ENCODE measurements at regions not wholly inside any gene's neighbourhood (a gene's known extent, or its start where the extent isn't known, plus 50 kb on each side); places are given as distances from the start of the nearest gene placed in this dataset.

GRCh38 chr3:177979703-177980102 is 556.5 kb upstream of the KCNMB2 start:
- intact Hi-C loops (cut with micrococcal nuclease; ENCODE audit: unreplicated experiment), result no loop called here
- no peak overlapping the region for H3K4me3 ChIP-seq (ENCODE audit: low read depth, low read length)
- H3K9me3 ChIP-seq, result no peaks in the 10 kb centered on the region
- no peak for DNase-seq
- no peaks in the 10 kb centered on the region for H3K36me3 Mint-ChIP-seq (ENCODE audit: insufficient read depth, unreplicated experiment)
- H3K4me1 Mint-ChIP-seq (ENCODE audit: low read depth, unreplicated experiment), result no peaks in the 10 kb centered on the region
- H3K27ac Mint-ChIP-seq (ENCODE audit: unreplicated experiment), result no peak overlapping the region
- no peaks in the 10 kb centered on the region for H3K9me3 Mint-ChIP-seq (ENCODE audit: unreplicated experiment)
- no peaks in the 10 kb centered on the region for H3K36me3 ChIP-seq (ENCODE audit: control insufficient read depth, insufficient read depth, low read length)
- no peak overlapping the region for H3K4me3 Mint-ChIP-seq (ENCODE audit: unreplicated experiment)
- ChIA-PET POLR2A (no interaction called here), CTCF (no interaction called here)
- H3K4me1 ChIP-seq, result no peaks in the 10 kb centered on the region
- TF ChIP-seq CTCF (IDR thresholded peaks at IDR 0.05; ENCODE audit: insufficient read depth in 1 of 2, low read depth in 1 of 2, low read length in 1 of 2, severe bottlenecking in 1 of 2, unreplicated experiment in 1 of 2), result no peak
- H3K27me3 ChIP-seq (replicated peaks; ENCODE audit: control insufficient read depth, insufficient read depth, low read length), result no peaks in the 10 kb centered on the region
- H3K27me3 Mint-ChIP-seq (ENCODE audit: insufficient read depth, unreplicated experiment), result no peaks in the 10 kb centered on the region
- no TSS peak for BruUV-seq (replicated peaks)

- BruUV-seq (replicated peaks), result no TSS peak
- Mint-ChIP-seq H3K36me3 (ENCODE audit: insufficient read depth, unreplicated experiment) (no peaks in the 10 kb centered on the region), H3K27ac (ENCODE audit: unreplicated experiment) (no peak overlapping the region), H3K9me3 (ENCODE audit: unreplicated experiment) (no peaks in the 10 kb centered on the region), H3K4me1 (ENCODE audit: low read depth, unreplicated experiment) (no peaks in the 10 kb centered on the region), H3K4me3 (ENCODE audit: unreplicated experiment) (no peak overlapping the region), H3K27me3 (ENCODE audit: insufficient read depth, unreplicated experiment) (no peaks in the 10 kb centered on the region)
- ChIA-PET CTCF (no interaction called here), POLR2A (no interaction called here)
- no peak overlapping the region for H3K4me3 ChIP-seq (ENCODE audit: low read depth, low read length)
- no peaks in the 10 kb centered on the region for H3K27me3 ChIP-seq (replicated peaks; ENCODE audit: control insufficient read depth, insufficient read depth, low read length)
- H3K36me3 ChIP-seq (ENCODE audit: control insufficient read depth, insufficient read depth, low read length), result no peaks in the 10 kb centered on the region
- intact Hi-C loops (cut with micrococcal nuclease; ENCODE audit: unreplicated experiment), result no loop called here
- TF ChIP-seq CTCF (IDR thresholded peaks at IDR 0.05; ENCODE audit: insufficient read depth in 1 of 2, low read depth in 1 of 2, low read length in 1 of 2, severe bottlenecking in 1 of 2, unreplicated experiment in 1 of 2), result no peak
- DNase-seq, result no peak
- no peaks in the 10 kb centered on the region for H3K4me1 ChIP-seq
- H3K9me3 ChIP-seq, result no peaks in the 10 kb centered on the region
Observed at GRCh38 chr3:177981576-177981975, 554.7 kb upstream of the KCNMB2 start.

- Histone ChIP-seq H3K27me3 (replicated peaks; ENCODE audit: control insufficient read depth, insufficient read depth, low read length) (no peaks in the 10 kb centered on the region), H3K9me3 (no peaks in the 10 kb centered on the region), H3K4me1 (no peaks in the 10 kb centered on the region), H3K36me3 (ENCODE audit: control insufficient read depth, insufficient read depth, low read length) (no peaks in the 10 kb centered on the region), H3K4me3 (ENCODE audit: low read depth, low read length) (no peak overlapping the region)
- no TSS peak for BruUV-seq (replicated peaks)
- POLR2A ChIA-PET, result no interaction called here
- no peak overlapping the region for H3K27ac Mint-ChIP-seq (ENCODE audit: unreplicated experiment)
- no peaks in the 10 kb centered on the region for H3K9me3 Mint-ChIP-seq (ENCODE audit: unreplicated experiment)
- no peak for TF ChIP-seq CTCF (IDR thresholded peaks at IDR 0.05; ENCODE audit: insufficient read depth in 1 of 2, low read depth in 1 of 2, low read length in 1 of 2, severe bottlenecking in 1 of 2, unreplicated experiment in 1 of 2)
- no peak for DNase-seq
- no peaks in the 10 kb centered on the region for H3K36me3 Mint-ChIP-seq (ENCODE audit: insufficient read depth, unreplicated experiment)
- CTCF ChIA-PET, result no interaction called here
- intact Hi-C loops (cut with micrococcal nuclease; ENCODE audit: unreplicated experiment), result no loop called here
- H3K4me1 Mint-ChIP-seq (ENCODE audit: low read depth, unreplicated experiment), result no peaks in the 10 kb centered on the region
- no peak overlapping the region for H3K4me3 Mint-ChIP-seq (ENCODE audit: unreplicated experiment)
- no peaks in the 10 kb centered on the region for H3K27me3 Mint-ChIP-seq (ENCODE audit: insufficient read depth, unreplicated experiment)
Observed at GRCh38 chr3:177982034-177982433, 554.2 kb upstream of the KCNMB2 start.

Measured in Caco-2 (cell line).